ENCODE measurements at regions not wholly inside any gene's neighbourhood (a gene's known extent, or its start where the extent isn't known, plus 50 kb on each side); places are given as distances from the start of the nearest gene placed in this dataset.
"Not testable (repeated sequence)": the region's sequence is repeated elsewhere in the genome, so short reads cannot be mapped to it uniquely, and the experiment has no call there.

DNA sequence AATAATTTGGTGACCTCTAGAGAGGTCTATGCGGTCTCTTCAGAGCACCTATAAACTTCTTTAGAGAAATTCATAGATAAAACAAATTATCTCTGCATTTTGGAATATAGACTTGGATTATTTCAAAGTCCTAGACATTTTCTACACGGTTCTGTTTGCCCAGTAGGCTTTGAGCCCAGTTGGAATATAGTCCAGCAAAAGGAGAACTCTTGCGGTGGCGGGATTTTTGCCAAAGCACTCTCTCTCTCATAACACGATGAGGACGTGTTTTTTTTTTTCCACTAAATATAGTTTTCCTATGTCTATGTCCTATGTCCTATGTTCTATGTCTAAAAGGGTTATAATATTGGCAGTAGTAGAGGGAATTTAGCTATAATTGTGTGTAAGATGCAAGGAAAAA, 164.9 kb upstream of the AGR3 start:
- no peak for DNase-seq (ENCODE audit: low read depth)

DNA sequence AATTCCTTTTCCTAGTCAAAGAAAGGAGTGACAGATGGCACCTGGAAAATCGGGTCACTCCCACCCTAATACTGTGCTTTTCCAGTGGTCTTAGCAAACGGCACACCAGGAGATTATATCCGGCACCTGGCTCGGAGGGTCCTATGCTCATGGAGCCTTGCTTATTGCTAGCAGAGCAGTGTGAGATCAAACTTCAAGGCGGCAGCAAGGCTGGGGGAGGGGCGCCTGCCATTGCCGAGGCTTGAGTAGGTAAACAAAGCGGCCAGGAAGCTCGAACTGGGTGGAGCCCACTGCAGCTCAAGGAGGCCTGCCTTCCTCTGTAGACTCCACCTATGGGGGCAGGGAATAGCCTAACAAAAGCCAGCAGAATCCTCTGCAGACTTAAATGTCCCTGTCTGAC, 171.4 kb upstream of the AGR3 start:
- DNase-seq (ENCODE audit: low read depth), result not testable (repeated sequence)

DNA sequence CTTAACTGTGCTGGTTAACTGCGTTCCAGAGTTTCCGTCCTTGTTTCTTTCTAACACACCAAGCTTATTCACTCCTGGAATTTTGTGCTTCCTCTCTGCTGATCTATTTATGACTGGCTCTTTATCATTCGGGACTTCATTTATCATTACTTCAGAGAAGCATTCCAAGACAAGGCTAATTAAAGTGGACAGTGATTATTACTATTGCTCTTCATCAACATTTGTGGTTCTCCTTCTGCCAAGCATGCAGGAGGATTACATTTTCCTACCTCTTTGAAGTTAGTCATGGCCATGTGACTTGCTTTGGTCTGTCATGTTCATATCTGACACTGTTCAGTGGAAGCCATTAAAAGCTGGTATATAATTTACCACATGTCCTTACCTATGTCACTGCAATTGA, 172.4 kb upstream of the AGR3 start:
- DNase-seq (ENCODE audit: low read depth), result no peak

DNA sequence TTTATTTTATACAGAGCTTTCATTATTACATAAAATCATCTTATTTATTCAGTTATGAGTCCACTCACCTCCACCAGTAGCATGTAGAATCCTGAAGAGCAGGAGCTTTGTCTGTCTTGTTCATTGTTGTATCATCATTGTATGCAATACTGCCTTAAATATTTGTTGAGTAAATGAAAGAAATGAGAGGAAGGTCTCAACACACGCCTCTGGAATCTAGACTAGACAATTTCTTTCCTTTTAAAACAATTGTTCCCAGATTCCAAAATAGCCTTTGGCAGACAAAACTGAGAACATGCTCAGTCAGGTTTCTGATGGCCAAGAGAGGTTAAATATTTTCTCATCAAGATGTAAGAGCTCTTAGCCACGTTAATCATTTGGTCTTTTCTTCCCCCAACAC, 173.1 kb upstream of the AGR3 start:
- no peak for DNase-seq (ENCODE audit: low read depth)

DNA sequence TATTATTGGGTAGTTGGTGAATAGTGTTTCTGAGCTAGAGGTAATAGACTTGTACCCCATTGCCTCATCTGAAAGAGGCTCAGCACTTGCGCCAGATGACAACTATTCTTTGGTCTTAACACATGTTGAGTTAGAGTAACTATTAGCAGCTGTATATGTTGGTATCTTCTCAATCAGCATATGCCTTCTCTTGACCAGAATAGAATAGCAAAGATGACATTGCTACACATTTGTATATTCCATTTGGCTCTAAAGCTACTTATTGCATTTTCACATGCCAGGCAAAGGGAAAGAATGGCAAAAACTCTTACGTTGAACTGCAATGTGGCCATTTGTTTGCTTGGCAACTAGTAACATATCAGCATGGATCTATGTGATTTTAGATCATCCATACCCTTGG, 173.8 kb upstream of the AGR3 start:
- DNase-seq (ENCODE audit: low read depth), result no peak

DNA sequence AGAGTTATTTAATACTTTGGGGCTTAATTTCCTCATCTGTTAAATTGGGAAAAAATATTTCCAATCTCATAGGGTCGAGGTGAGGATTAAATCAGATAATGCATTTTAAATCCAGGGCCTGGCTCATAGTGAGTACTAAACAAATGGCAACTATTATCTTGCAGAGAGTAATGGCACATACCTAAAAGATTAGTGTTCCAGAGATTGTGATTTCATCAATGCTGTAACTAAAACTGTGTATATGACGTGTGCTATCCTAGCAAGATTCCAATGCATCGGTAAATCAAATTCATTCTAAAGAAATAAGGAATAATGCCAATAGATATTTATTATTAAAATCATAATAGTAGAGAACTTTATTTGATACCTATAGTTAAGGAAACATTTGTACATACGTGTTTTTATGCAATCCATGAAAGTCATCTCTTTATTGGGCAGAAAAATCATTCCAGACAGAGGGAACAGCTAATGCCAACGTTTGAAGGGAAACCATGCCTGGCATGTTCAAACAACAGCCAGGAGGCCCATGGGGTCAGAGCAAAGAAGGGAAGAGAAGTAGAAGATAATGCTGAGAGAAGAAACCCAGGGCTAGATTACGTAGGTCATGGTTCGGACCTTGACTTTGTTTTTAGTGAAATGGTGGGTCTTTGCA, 174.8 kb upstream of the AGR3 start:
- no peak for DNase-seq (ENCODE audit: low read depth)

DNA sequence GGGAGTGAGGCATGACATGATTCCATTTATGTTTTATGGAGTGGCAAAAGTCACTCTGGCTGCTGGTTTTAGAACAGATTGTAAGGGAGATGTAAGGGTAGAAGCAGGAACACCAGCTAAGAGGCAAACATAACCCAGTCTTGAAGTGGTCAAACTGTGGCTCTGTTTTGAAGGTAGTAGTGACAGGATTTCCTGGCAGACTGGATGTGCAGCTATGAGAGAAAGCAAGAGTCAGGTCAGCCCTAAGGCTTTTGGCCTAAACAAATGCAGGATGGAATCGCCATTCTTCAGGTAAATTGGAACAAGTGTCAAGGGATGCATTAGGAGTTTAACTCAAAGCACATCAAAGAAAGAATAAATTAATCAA, 175.3 kb upstream of the AGR3 start:
- no peak for DNase-seq (ENCODE audit: low read depth)

DNA sequence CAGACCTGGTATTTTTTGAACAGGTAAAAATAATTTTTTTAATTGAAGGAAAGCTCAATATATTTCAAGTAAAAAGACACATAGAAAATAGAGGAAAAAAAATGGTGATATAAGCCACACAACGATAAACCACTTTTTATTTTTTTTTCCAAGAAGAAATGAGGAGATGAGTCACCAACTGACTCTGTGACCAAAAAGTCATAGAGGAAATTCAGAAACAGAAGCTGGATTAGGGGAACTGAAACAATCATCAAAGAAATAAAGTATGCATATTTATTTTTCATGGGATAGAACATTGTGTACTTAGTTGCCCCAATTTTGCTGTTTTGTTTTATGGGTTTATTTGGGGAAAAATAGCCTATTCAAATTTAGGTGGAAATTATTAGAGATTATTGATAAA, 176.8 kb upstream of the AGR3 start:
- no peak for DNase-seq (ENCODE audit: low read depth)

DNA sequence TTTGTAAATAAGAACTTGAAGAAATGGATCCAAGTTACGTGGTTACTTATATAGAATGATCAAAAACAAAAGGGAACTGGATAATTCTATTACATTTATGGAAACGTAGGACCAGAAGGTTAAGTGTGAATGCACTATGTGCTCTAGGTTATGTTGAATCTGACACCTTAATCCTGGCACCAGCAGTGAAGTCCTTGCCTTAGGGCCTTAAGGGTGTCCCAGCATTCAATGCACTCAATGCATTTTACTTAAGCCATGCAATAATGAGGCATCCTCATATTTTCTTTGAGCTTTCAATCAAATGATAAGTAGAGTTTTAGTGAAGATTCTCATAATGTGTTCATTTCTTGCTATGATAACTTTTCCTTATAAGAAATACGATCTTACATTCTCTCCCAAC, 178.3 kb upstream of the AGR3 start:
- no peak for DNase-seq (ENCODE audit: low read depth)

DNA sequence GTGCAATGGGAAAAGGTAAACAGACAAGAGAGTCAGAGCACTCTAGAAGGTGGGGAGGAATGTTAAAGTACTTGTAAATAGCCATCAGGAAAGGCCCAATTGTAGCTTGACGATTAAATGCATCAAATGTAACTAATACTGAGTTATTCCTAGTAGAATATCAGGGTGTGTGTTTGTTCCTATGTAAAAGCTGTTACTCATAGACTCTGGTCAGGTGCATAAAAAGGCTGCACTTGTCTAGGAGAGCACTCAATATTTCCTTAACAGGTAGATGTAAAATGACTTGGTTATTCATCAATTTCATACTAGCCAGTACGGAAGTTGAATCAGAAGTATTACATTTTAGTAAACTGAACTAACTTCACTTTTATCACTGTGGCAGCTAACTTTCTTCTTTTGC, 179.7 kb upstream of the AGR3 start:
- no peak for DNase-seq (ENCODE audit: low read depth)

DNA sequence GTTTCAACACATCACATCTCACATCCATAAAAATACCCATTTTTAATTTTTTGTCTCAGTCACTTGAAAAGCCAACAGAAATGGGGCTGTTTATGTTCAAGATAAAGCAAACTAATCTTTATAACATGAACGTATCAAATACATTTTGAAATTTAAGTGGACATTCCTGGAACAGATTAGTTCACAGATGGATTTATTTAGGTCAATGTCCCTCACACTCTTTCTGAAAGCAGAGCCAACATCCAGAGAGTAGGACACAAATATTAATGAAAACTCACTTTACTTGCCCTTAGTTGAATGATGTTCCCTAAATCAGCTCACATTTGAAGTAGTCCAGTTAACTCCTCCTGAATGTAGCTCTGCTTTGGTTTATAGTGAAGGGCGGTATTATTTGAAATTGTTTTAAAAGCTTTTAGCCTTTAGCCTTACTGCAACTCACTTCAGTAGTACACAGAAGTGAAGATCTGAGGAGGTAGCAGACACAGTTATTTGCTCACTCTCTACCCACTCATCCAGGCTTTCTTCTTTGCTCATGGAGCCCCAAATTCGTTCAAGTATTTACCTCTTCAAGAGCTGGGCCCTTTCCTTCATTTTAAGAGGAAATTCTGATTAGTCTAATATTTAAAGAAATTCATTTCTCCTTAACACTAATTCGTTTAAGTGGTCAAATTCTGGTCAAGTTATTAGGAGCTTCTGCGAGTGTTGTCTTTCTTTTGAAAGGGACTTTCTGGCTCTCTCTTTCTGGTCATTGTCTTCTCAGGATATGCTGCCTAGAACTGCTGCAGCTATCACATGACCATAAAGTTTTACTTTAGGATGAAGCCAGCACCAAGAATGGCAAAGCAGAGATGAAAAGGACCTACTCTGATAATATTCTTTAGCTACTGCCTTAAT, 180.6 kb upstream of the AGR3 start:
- DNase-seq (ENCODE audit: low read depth), result no peak

DNA sequence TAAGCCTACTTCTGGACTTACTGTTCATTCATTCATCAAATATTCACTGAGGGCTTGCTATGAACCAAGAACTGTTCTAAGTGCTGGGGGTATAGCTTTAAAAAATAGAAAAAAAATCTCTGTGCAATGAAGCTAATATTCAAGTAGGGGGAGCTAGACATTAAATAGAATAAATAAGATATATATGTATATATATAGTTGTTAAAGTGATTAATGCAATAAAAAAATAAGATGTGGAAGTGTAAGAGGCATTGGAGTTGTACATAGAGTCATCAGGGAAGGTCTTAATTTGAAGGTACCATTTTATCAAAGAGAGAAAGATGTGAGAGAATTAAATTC, 181.2 kb upstream of the AGR3 start:
- DNase-seq (ENCODE audit: low read depth), result peak; percentile 29

DNA sequence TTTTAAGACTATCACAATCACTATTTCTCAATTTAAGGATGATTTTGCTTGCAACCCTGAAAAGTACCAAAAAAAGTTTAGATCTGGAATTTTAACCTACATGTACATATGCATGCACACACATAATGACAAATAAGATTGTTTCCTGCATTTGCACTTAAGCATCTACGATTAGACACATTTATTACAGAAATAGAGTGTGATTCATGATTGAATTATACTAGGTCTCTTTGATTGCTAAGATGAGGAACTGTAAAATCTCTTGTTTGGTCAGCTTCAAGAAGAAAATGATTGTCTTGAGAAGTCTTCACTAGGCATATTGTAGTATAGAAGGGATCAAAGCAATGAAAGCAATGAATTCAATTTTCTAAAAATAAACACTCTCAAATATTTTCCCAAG, 185.9 kb upstream of the AGR3 start:
- DNase-seq (ENCODE audit: low read depth), result no peak

DNA sequence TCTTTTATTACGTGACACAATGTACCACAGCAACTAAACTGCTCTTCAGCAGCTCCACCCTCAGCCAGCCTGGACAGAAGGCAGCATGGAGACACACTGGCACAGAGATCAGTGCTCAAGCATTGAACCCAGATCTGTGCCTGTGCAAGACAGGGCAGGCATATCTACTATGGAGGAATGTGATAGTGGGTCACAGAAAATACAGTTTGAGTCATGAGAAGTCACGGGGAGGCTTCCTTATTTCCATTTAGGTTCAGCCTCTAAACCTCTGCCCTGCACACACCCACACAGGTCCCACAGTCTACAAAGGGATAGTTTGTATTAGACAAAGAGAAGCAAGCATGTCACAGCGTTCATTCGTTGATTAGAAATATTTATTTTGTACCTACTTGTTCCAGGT, 187.4 kb upstream of the AGR3 start:
- DNase-seq (ENCODE audit: low read depth), result no peak

DNA sequence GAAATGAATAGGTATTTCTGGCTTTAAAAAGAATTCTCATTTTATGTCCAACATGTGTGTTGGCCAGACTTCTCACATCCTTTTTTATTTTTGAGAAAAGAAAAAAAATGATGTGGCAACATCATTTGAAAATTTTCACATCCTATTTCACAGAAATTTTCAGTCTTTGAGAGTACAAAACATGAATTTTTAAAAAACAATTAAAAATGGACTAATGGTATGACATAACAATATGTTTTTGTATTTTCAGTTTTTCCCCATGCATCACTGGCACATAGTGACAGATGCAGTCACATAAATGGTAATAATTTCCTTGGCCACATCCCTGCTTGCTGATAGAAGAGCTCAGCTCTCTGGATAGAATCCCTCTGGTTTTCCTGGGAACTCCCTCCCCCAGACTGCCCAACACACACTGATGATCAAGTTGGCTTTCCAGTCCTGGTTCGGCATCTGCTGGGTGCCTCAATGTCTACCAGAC, 188.5 kb upstream of the AGR3 start:
- DNase-seq (ENCODE audit: low read depth), result no peak

DNA sequence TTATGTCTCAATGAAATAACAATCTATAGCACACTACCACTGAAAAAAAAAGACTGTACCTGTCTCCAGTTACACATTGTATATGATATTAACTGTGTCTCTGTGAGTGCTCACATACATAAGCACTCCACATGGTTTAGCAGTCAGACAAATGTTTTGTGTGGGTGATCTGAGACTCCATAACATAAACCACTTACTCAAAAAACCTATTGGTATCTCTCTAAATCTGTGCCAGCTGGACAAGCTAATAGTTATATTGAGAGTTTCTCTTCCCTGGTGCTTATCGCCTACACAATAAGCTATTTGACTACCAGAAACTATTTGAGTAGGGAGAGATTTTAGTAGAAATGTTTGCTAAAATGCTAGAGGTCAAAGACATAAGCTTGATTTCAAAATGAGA, 190.1 kb upstream of the AGR3 start:
- no peak for DNase-seq (ENCODE audit: low read depth)

DNA sequence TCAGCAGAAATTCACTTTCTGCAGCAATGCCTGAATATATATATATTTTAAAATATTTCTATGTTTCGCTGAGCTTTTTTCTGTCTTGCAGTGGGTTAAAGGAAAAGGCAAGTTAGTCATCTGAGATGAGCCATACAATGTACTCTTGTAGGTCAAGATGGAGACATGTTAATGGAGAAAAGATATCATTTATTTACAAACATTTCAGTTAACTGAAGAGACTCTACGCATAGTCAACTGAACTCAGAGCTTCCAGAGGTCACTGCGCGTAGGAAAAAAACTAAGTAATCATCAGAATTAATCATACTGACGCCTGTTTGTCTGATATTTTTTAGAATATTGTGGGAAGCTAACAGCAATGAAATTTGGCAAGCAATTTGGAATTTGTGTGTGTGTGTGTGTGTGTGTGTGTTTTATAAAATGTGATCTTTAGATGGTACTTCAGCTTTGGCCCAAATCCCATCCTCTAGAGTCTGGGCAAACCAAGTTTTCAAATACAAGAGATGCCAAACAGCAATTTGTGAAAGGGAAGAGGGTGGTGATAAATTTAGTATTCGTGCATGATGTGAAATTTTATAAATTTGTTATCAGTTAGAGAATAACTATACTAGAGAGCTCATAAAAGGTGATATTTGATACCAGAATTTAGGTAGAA, 193.9 kb upstream of the AGR3 start:
- DNase-seq (ENCODE audit: low read depth), result no peak

DNA sequence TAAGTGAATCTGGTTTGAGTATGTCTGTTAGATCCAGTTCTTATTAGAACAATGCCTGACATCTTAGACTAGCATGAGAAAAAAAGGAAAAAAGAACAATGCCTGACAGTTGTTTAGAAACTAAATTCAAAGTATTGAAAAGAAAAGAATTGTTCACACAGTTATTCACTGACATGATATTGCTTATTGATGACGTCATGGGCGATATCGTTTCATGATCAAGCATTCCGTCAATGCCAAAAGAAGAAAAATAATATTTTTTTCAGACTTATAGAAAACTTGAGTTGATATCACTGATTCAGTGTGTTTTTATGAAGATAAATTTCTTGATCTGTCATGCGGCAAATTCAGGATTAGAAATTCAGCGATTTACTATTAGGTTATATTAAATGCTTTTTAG, 196.5 kb upstream of the AGR3 start:
- DNase-seq (ENCODE audit: low read depth), result no peak

DNA sequence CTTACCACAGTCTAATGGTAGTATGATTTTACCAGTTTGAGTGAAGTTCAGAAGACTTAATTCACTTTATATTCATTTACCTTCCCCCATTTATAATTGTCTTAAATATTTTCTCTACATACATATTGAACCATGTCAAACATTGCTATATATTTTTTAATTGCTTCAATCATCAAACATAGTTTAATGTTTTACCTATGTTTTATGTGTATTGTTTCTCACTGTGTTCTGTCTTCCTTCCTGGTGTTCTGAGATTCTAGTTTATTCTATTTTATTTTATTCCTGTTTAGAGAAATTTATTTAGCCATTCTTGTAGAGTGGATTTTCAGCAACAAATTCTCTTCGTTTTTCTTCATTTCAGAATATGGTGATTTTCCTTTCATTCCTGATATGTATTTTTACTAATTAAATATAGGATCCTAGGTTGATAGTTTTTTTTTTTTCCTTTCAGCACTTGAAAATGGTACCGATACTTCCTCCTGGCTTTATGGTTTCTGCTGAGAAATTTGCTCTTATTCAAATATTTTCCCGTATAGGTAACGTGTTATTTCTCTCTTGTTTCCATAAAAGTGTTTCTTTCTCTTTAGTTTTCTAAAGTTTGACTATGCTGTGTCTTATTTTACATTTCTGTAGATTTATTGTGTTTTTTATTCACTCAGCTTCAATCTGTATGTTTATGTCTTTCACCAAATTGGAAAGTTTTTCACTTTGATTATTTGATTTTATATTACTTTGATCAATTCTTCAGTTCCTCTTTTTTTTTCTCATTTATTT, 201.8 kb upstream of the AGR3 start:
- DNase-seq (ENCODE audit: low read depth), result no peak

DNA sequence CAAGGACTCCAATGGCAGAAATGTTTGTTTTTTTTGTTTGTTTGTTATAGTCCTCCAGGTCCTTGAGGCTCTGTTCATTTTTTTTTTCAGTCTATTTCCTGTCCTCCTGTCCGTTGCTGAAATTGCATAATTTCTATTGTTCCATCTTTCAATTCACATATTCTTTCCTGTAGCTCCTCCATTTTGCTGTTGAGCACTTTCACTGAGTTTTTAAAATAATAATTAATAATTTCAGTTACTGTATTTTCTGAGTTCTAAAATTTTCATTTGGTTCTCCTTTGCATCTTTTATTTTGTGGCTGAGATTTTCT, 202.3 kb upstream of the AGR3 start:
- DNase-seq (ENCODE audit: low read depth), result no peak

DNA sequence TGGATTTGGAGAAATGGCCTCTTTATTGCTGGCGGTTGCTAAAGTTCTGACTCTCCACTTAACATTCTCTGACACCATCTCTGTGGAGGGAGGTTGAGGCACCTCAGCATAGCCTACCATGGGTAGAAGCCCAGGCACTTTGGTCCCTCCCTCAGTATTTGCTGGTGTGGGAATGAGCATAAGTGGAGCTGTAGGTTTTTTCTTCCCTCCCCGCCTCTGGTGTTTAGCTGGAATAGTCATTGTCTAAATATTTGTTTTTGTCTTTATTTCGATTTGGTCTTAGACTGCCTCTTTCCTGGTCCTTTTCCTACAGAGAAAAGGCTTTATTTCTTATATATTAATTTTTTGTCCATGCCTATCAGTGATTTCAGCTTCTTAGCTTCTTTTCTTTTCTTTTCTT, 203.4 kb upstream of the AGR3 start:
- no peak for DNase-seq (ENCODE audit: low read depth)

DNA sequence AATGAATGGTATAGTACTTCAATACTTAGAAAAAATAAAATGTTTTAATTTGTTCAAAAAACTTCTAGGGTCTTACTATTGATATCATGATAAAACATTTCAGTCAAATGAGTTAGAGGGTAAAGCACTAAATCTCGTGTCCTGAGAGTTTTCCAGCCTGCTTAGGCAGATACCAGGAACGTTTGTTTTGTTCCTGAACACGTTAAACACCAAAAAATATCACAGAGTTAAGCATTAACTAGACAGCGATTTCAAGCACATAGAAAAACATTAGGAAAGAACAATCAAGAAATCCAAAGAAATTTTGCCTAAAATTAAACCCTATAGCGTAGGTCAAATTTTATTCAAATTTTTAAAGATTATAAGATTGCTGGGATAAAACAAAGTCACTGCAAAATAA, 204.6 kb upstream of the AGR3 start:
- DNase-seq (ENCODE audit: low read depth), result peak; percentile 50

DNA sequence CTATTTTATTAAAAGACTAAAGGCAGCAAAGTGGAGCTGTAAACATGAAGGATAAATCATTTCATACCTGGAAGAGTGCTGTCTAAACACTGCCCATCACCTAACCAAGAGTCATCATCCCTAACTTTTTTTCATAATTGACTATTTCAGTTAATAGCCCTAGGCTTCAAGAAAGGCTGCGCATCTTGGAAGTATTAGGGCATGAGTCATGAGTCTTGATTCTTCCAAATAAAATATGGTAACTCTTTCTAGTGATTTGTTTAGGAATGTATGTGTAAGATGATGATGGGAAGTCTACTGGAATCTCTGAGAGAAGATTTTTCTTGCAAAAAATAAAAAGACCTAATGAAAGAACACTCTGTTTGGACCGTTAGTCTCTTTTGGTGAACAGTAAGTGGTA, 207.7 kb upstream of the AHR start:
- peak; percentile 6 for DNase-seq (ENCODE audit: low read depth)

Data from renal cortical epithelial cell (primary cell).